SK-N-SH (cell line): ENCODE measurements at regions not wholly inside any gene's neighbourhood (a gene's known extent, or its start where the extent isn't known, plus 50 kb on each side); places are given as distances from the start of the nearest gene placed in this dataset.

Experiments used
- GATA2 ChIP-seq: sonication (generic); formaldehyde crosslinking; IDR thresholded peaks from 2 replicates; pipeline ENCODE4 v1.5.0; 2020; ENCODE audit warnings: mild to moderate bottlenecking, missing genetic modification reagents
- POLR2AphosphoS5 ChIP-seq: IDR thresholded peaks from 2 replicates; pipeline ENCODE4 v1.6.1; 2012; ENCODE audit warnings: low read depth, low read length
- RAD21 ChIP-seq: IDR thresholded peaks from 2 replicates; pipeline ENCODE4 v1.6.1; 2012; ENCODE audit warnings: mild to moderate bottlenecking, low read length
- RCOR1 ChIP-seq: fragments of 150-350 bp; IDR thresholded peaks from 2 replicates; pipeline ENCODE4 v1.6.1; 2017; ENCODE audit warnings: antibody characterized with exemption, low read length

DNA sequence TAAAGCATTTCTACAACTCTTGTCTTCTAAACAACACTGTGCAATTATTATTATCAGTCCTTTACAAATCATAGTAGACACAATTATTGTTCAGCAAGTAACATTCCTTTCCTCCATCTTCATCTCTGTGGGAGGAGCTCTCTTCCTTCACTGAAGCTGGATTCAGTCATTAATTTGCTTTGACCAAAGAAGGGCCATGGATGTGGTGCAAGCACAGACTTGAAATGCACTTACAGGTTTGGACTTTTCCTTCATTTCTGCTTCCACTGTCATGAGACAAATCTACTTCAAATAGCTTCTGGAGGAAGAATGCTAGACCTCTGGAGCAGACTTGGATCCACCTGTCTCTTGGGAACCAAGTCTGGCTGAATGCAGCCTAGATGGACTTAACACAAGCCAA, 336.6 kb upstream of the SLITRK6 start:
- no peak for TF ChIP-seq POLR2AphosphoS5
- TF ChIP-seq RCOR1 = no peak
- no peak for TF ChIP-seq RAD21
- TF ChIP-seq GATA2 (CRISPR knock-in tag) = no peak
